ENCODE measurements at regions not wholly inside any gene's neighbourhood (a gene's known extent, or its start where the extent isn't known, plus 50 kb on each side); places are given as distances from the start of the nearest gene placed in this dataset.

GRCh38 chr16:51655249-51655648, 504.2 kb upstream of the SALL1 start:
- DNase-seq (no peak), ATAC-seq (no peak)
- Histone ChIP-seq H3K27ac (ENCODE audit: low read length) (no peak overlapping the region), H3K27me3 (ENCODE audit: control insufficient read depth, insufficient read depth, low read length) (no peaks in the 10 kb centered on the region), H3K36me3 (ENCODE audit: control insufficient read depth, insufficient read depth, low read length) (no peaks in the 10 kb centered on the region), H3K9me3 (ENCODE audit: control insufficient read depth, insufficient read depth, low read length) (peaks cover 4% of the 10 kb centered on the region), H3K4me3 (ENCODE audit: low read length) (no peak overlapping the region), H3K4me1 (ENCODE audit: control insufficient read depth, insufficient read depth, low read length) (no peaks in the 10 kb centered on the region)
- TF ChIP-seq CTCF (IDR thresholded peaks at IDR 0.05), result no peak
- Mint-ChIP-seq H3K27me3 (ENCODE audit: low read depth in 2 of 2) (no peaks in the 10 kb centered on the region), H3K4me3 (no peak overlapping the region), H3K4me1 (no peaks in the 10 kb centered on the region), H3K9me3 (peaks cover 8 to 13% of the 10 kb centered on the region in 2 donors), H3K36me3 (no peaks in the 10 kb centered on the region), H3K27ac (no peak overlapping the region)
- 55% methylated on average over 2 of the region's 2 CpGs for WGBS (ENCODE audit: insufficient coverage)
- intact Hi-C loops (cut with micrococcal nuclease), result no loop called here

GRCh38 chr16:51651061-51651466, 500.0 kb upstream of the SALL1 start:
- Mint-ChIP-seq H3K9me3 (peaks cover 6 to 14% of the 10 kb centered on the region in 2 donors), H3K27ac (no peak overlapping the region), H3K36me3 (no peaks in the 10 kb centered on the region), H3K4me1 (no peaks in the 10 kb centered on the region), H3K4me3 (no peak overlapping the region), H3K27me3 (ENCODE audit: low read depth in 2 of 2) (no peaks in the 10 kb centered on the region)
- Histone ChIP-seq H3K27ac (ENCODE audit: low read length) (no peak overlapping the region), H3K4me1 (ENCODE audit: control insufficient read depth, insufficient read depth, low read length) (no peaks in the 10 kb centered on the region), H3K4me3 (ENCODE audit: low read length) (no peak overlapping the region), H3K27me3 (ENCODE audit: control insufficient read depth, insufficient read depth, low read length) (no peaks in the 10 kb centered on the region), H3K36me3 (ENCODE audit: control insufficient read depth, insufficient read depth, low read length) (no peaks in the 10 kb centered on the region), H3K9me3 (ENCODE audit: control insufficient read depth, insufficient read depth, low read length) (peaks cover 4% of the 10 kb centered on the region)
- intact Hi-C loops (cut with micrococcal nuclease), result no loop called here
- ATAC-seq (no peak), DNase-seq (no peak)
- 33% methylated on average over 15 of the region's 15 CpGs for WGBS (ENCODE audit: insufficient coverage)
- no peak for TF ChIP-seq CTCF (IDR thresholded peaks at IDR 0.05)

- H3K4me3 Mint-ChIP-seq, result no peak overlapping the region
- intact Hi-C loops (cut with micrococcal nuclease), result no loop called here
- no peaks in the 10 kb centered on the region for H3K27me3 ChIP-seq (ENCODE audit: control insufficient read depth, insufficient read depth, low read length)
- DNase-seq (no peak), ATAC-seq (no peak)
- TF ChIP-seq CTCF (IDR thresholded peaks at IDR 0.05), result no peak
- WGBS (ENCODE audit: insufficient coverage), result 80% methylated on average over 5 of the region's 5 CpGs
- H3K27ac Mint-ChIP-seq, result no peak overlapping the region
- H3K27me3 Mint-ChIP-seq (ENCODE audit: low read depth in 2 of 2), result no peaks in the 10 kb centered on the region
- H3K4me1 ChIP-seq (ENCODE audit: control insufficient read depth, insufficient read depth, low read length), result no peaks in the 10 kb centered on the region
- H3K27ac ChIP-seq (ENCODE audit: low read length), result no peak overlapping the region
- peaks cover 4% of the 10 kb centered on the region for H3K9me3 ChIP-seq (ENCODE audit: control insufficient read depth, insufficient read depth, low read length)
- no peaks in the 10 kb centered on the region for H3K36me3 Mint-ChIP-seq
- no peaks in the 10 kb centered on the region for H3K4me1 Mint-ChIP-seq
- no peaks in the 10 kb centered on the region for H3K36me3 ChIP-seq (ENCODE audit: control insufficient read depth, insufficient read depth, low read length)
- H3K4me3 ChIP-seq (ENCODE audit: low read length), result no peak overlapping the region
- peaks cover 2 to 11% of the 10 kb centered on the region in 2 donors for H3K9me3 Mint-ChIP-seq
These were observed 498.6 kb upstream of the SALL1 start for GRCh38 chr16:51649631-51650030.

- Mint-ChIP-seq H3K9me3 (peaks cover under 1 to 8% of the 10 kb centered on the region in 2 donors), H3K4me1 (no peaks in the 10 kb centered on the region), H3K27ac (no peak overlapping the region), H3K4me3 (no peak overlapping the region), H3K27me3 (ENCODE audit: low read depth in 2 of 2) (no peaks in the 10 kb centered on the region), H3K36me3 (no peaks in the 10 kb centered on the region)
- H3K36me3 ChIP-seq (ENCODE audit: control insufficient read depth, insufficient read depth, low read length), result no peaks in the 10 kb centered on the region
- DNase-seq (no peak), ATAC-seq (no peak)
- H3K27me3 ChIP-seq (ENCODE audit: control insufficient read depth, insufficient read depth, low read length), result no peaks in the 10 kb centered on the region
- 90% methylated on average over 2 of the region's 2 CpGs for WGBS (ENCODE audit: insufficient coverage)
- no peak overlapping the region for H3K27ac ChIP-seq (ENCODE audit: low read length)
- H3K9me3 ChIP-seq (ENCODE audit: control insufficient read depth, insufficient read depth, low read length), result no peaks in the 10 kb centered on the region
- H3K4me3 ChIP-seq (ENCODE audit: low read length), result no peak overlapping the region
- intact Hi-C loops (cut with micrococcal nuclease), result no loop called here
- no peaks in the 10 kb centered on the region for H3K4me1 ChIP-seq (ENCODE audit: control insufficient read depth, insufficient read depth, low read length)
- no peak for TF ChIP-seq CTCF (IDR thresholded peaks at IDR 0.05)
These were observed 497.5 kb upstream of the SALL1 start for GRCh38 chr16:51648526-51648925.
